ENCODE measurements at regions not wholly inside any gene's neighbourhood (a gene's known extent, or its start where the extent isn't known, plus 50 kb on each side); places are given as distances from the start of the nearest gene placed in this dataset.

- Histone ChIP-seq H3K4me1 (no peaks in the 10 kb centered on the region), H3K27ac (no peak overlapping the region), H3K9me3 (no peaks in the 10 kb centered on the region), H3K4me3 (no peak overlapping the region), H3K36me3 (no peaks in the 10 kb centered on the region), H3K27me3 (no peaks in the 10 kb centered on the region)
- intact Hi-C loops (cut with DNase I), result no loop called here
- TF ChIP-seq CTCF (IDR thresholded peaks at IDR 0.05), result no peak
- TF ChIP-seq POLR2A (IDR thresholded peaks at IDR 0.05), result no peak
- WGBS, 2 donors, result 92 to 95% methylated on average over 2 of the region's 2 CpGs
- DNase-seq, result no peak
These were observed 199.8 kb upstream of the SASH1 start for GRCh38 chr6:148142821-148143220.

GRCh38 chr6:148143771-148144170 lies 198.9 kb upstream of the SASH1 start:
- H3K36me3 ChIP-seq, result no peaks in the 10 kb centered on the region
- TF ChIP-seq CTCF (IDR thresholded peaks at IDR 0.05), result no peak
- TF ChIP-seq POLR2A (IDR thresholded peaks at IDR 0.05), result no peak
- 76 to 77% methylated on average over 7 of the region's 7 CpGs for WGBS, 2 donors
- H3K4me1 ChIP-seq, result no peaks in the 10 kb centered on the region
- no peak overlapping the region for H3K27ac ChIP-seq
- no peak overlapping the region for H3K4me3 ChIP-seq
- no peaks in the 10 kb centered on the region for H3K27me3 ChIP-seq
- no peaks in the 10 kb centered on the region for H3K9me3 ChIP-seq
- intact Hi-C loops (cut with DNase I), result no loop called here
- DNase-seq, result no peak

- H3K27me3 ChIP-seq, result no peaks in the 10 kb centered on the region
- H3K4me3 ChIP-seq, result peak overlapping the region in 1 of 4 donors; percentile 22
- H3K36me3 ChIP-seq, result no peaks in the 10 kb centered on the region
- H3K9me3 ChIP-seq, result no peaks in the 10 kb centered on the region
- no peak for DNase-seq
- H3K4me1 ChIP-seq, result no peaks in the 10 kb centered on the region
- WGBS, 2 donors, result 30 to 32% methylated on average over 8 of the region's 8 CpGs
- intact Hi-C loops (cut with DNase I), result no loop called here
- TF ChIP-seq POLR2A (IDR thresholded peaks at IDR 0.05), result no peak
- TF ChIP-seq CTCF (IDR thresholded peaks at IDR 0.05), result peak; percentile 12 to 80 (median 68)
- no peak overlapping the region for H3K27ac ChIP-seq
These were observed 197.6 kb upstream of the SASH1 start for GRCh38 chr6:148144917-148145521.

- no peak for DNase-seq
- no peak overlapping the region for H3K27ac ChIP-seq
- WGBS, 2 donors, result 62 to 65% methylated on average over 12 of the region's 12 CpGs
These were observed 195.7 kb upstream of the SASH1 start for GRCh38 chr6:148146717-148147462.

More at GRCh38 chr6:148146717-148147462, 195.7 kb upstream of the SASH1 start:
- Histone ChIP-seq H3K4me1 (no peaks in the 10 kb centered on the region), H3K9me3 (no peaks in the 10 kb centered on the region), H3K27me3 (peaks cover 0 to under 1% (median 0%) of the 10 kb centered on the region in 4 donors), H3K4me3 (no peak overlapping the region), H3K36me3 (no peaks in the 10 kb centered on the region)
- TF ChIP-seq CTCF (IDR thresholded peaks at IDR 0.05) (no peak), POLR2A (IDR thresholded peaks at IDR 0.05) (no peak)
- intact Hi-C loops (cut with DNase I), result no loop called here

Data from esophagus squamous epithelium (tissue), 5 donors.